GM23338 (cell line): ENCODE measurements at regions not wholly inside any gene's neighbourhood (a gene's known extent, or its start where the extent isn't known, plus 50 kb on each side); places are given as distances from the start of the nearest gene placed in this dataset.

Experiments used
- ATAC-seq: fragments of 200-7000 bp; cut with Tn5 transposase; 3 replicates; pipeline ENCODE4 v1.9.1; 2020
- DNase-seq: peaks from one replicate; pipeline ENCODE4 v3.0.0-alpha.2; 2015; ENCODE audit warnings: low spot score
- H2AFZ ChIP-seq: fragments of 200-600 bp; sonication (generic); 2 replicates; pipeline ENCODE4 v1.8.0; 2016; ENCODE audit warnings: antibody characterized with exemption, mild to moderate bottlenecking, moderate library complexity
- H3F3A ChIP-seq: fragments of 200-600 bp; sonication (generic); replicated peaks from 2 replicates; pipeline ENCODE4 v1.8.0; 2017; ENCODE audit warnings: antibody characterized with exemption, mixed run types, low read depth
- H3K27ac ChIP-seq: fragments of 200-600 bp; sonication (generic); 2 replicates; pipeline ENCODE4 v1.6.1; 2016; ENCODE audit warnings: low read depth
- H3K27me3 ChIP-seq: fragments of 200-600 bp; sonication (generic); 2 replicates; pipeline ENCODE4 v1.8.0; 2016; ENCODE audit warnings: mild to moderate bottlenecking, mixed run types, moderate library complexity; ENCODE audit not compliant: insufficient read depth
- H3K36me3 ChIP-seq: fragments of 200-600 bp; sonication (generic); 2 replicates; pipeline ENCODE4 v1.8.0; 2016; ENCODE audit warnings: mild to moderate bottlenecking; ENCODE audit not compliant: insufficient read depth
- H3K4me1 ChIP-seq: fragments of 200-600 bp; sonication (generic); 2 replicates; pipeline ENCODE4 v1.8.0; 2016; ENCODE audit warnings: mild to moderate bottlenecking, moderate library complexity; ENCODE audit not compliant: insufficient read depth
- H3K4me2 ChIP-seq: fragments of 200-600 bp; sonication (generic); 2 replicates; pipeline ENCODE4 v1.7.1; 2017; ENCODE audit warnings: mixed run types
- H3K4me3 ChIP-seq: fragments of 200-600 bp; sonication (generic); 2 replicates; pipeline ENCODE4 v1.6.1; 2016; ENCODE audit warnings: mixed run types
- H3K79me2 ChIP-seq: fragments of 200-600 bp; sonication (generic); replicated peaks from 2 replicates; pipeline ENCODE4 v1.8.0; 2017; ENCODE audit warnings: mild to moderate bottlenecking; ENCODE audit not compliant: insufficient read depth
- H3K9me2 ChIP-seq: fragments of 200-600 bp; sonication (generic); 2 replicates; pipeline ENCODE4 v1.8.0; 2017; ENCODE audit not compliant: insufficient read depth
- H4K20me1 ChIP-seq: fragments of 200-600 bp; sonication (generic); replicated peaks from 2 replicates; pipeline ENCODE4 v1.8.0; 2017; ENCODE audit warnings: mild to moderate bottlenecking; ENCODE audit not compliant: insufficient read depth
- H3K27ac Mint-ChIP-seq: 2 replicates; pipeline ENCODE4 v1.8.0; 2020; ENCODE audit warnings: inconsistent platforms, mild to moderate bottlenecking, moderate library complexity, mixed read lengths
- H3K27me3 Mint-ChIP-seq: 3 replicates; pipeline ENCODE4 v1.8.0; 2022; ENCODE audit warnings: low read depth, mild to moderate bottlenecking, moderate library complexity, mixed read lengths, inconsistent platforms; ENCODE audit not compliant: insufficient read depth, poor library complexity
- H3K36me3 Mint-ChIP-seq: 3 replicates; pipeline ENCODE4 v1.8.0; 2021; ENCODE audit warnings: low read depth, mild to moderate bottlenecking, inconsistent platforms, moderate library complexity, mixed read lengths
- H3K4me1 Mint-ChIP-seq: 3 replicates; pipeline ENCODE4 v1.8.0; 2020; ENCODE audit warnings: mild to moderate bottlenecking, inconsistent platforms, mixed read lengths
- H3K4me3 Mint-ChIP-seq: 3 replicates; pipeline ENCODE4 v1.8.0; 2021; ENCODE audit warnings: moderate library complexity, mild to moderate bottlenecking, inconsistent platforms, mixed read lengths
- H3K9me3 Mint-ChIP-seq: 3 replicates; pipeline ENCODE4 v1.8.0; 2020; ENCODE audit warnings: moderate library complexity, mild to moderate bottlenecking, inconsistent platforms, mixed read lengths
- CREB1 ChIP-seq: fragments of 250-450 bp; sonication (Bioruptor Pico); IDR thresholded peaks from 2 replicates; pipeline ENCODE4 v1.5.0; 2020; ENCODE audit warnings: low read depth, mild to moderate bottlenecking, moderate library complexity
- CTCF ChIP-seq, 2 experiments: fragments of 200-600 bp in 1 of 2; sonication (generic) in 1 of 2; conservative IDR thresholded peaks; 2 replicates each; pipeline versions ENCODE4 v1.5.1 to v1.6.1; 2016 to 2017; ENCODE audit warnings: antibody characterized with exemption in 2 of 2, low read depth in 2 of 2, mild to moderate bottlenecking in 2 of 2, moderate library complexity in 1 of 2
- ETS1 ChIP-seq: IDR thresholded peaks from 2 replicates; pipeline ENCODE4 v1.6.1; 2016; ENCODE audit warnings: antibody characterized with exemption
- EZH2 ChIP-seq: fragments of 200-600 bp; sonication (generic); IDR thresholded peaks from one replicate; pipeline ENCODE4 v1.8.0; 2017; ENCODE audit warnings: antibody characterized with exemption, mild to moderate bottlenecking, low read depth; ENCODE audit not compliant: unreplicated experiment
- EZH2phosphoT487 ChIP-seq: fragments of 200-600 bp; sonication (generic); IDR thresholded peaks from one replicate; pipeline ENCODE4 v1.8.1; 2018; ENCODE audit warnings: antibody characterized with exemption; ENCODE audit not compliant: unreplicated experiment
- JUNB ChIP-seq: IDR thresholded peaks from one replicate; pipeline ENCODE4 v1.6.1; 2016; ENCODE audit warnings: antibody characterized with exemption; ENCODE audit not compliant: unreplicated experiment
- NANOG ChIP-seq: IDR thresholded peaks from 2 replicates; pipeline ENCODE4 v1.6.1; 2016; ENCODE audit warnings: antibody characterized with exemption, borderline replicate concordance
- POLR2AphosphoS5 ChIP-seq: IDR thresholded peaks from 2 replicates; pipeline ENCODE4 v1.6.1; 2016; ENCODE audit warnings: antibody characterized with exemption, low read depth
- REST ChIP-seq: IDR thresholded peaks from one replicate; pipeline ENCODE4 v1.6.1; 2018; ENCODE audit warnings: antibody characterized with exemption; ENCODE audit not compliant: unreplicated experiment
- STAT1 ChIP-seq: IDR thresholded peaks from one replicate; pipeline ENCODE4 v1.6.1; 2016; ENCODE audit warnings: antibody characterized with exemption; ENCODE audit not compliant: unreplicated experiment
- ZNF114 ChIP-seq: fragments of 250-450 bp; sonication (Bioruptor Pico); IDR thresholded peaks from 2 replicates; pipeline ENCODE4 v1.5.0; 2020; ENCODE audit warnings: mild to moderate bottlenecking, moderate library complexity
- ZNF331 ChIP-seq: fragments of 250-450 bp; sonication (Bioruptor Pico); IDR thresholded peaks from 2 replicates; pipeline ENCODE4 v1.5.0; 2020; ENCODE audit warnings: low read depth, mild to moderate bottlenecking, moderate library complexity
- ZNF462 ChIP-seq: fragments of 250-450 bp; sonication (Bioruptor Pico); IDR thresholded peaks from 2 replicates; pipeline ENCODE4 v1.5.0; 2020; ENCODE audit warnings: mild to moderate bottlenecking, moderate library complexity

GRCh38 chr9:19630760-19631159 lies 158.1 kb downstream of the SLC24A2 start:
- peaks cover 7% of the 10 kb centered on the region; the same call in 2 of the 3 replicates for H3K4me1 Mint-ChIP-seq
- no peaks in the 10 kb centered on the region for H3K9me2 ChIP-seq
- H3K4me3 Mint-ChIP-seq: no peak overlapping the region
- H3K4me1 ChIP-seq: peaks cover 10% of the 10 kb centered on the region
- H3F3A ChIP-seq: no peaks in the 10 kb centered on the region
- no peak overlapping the region for H3K4me2 ChIP-seq
- H3K9me3 Mint-ChIP-seq: no peaks in the 10 kb centered on the region
- no peak overlapping the region for H3K4me3 ChIP-seq
- H3K27me3 ChIP-seq: no peaks in the 10 kb centered on the region
- H3K27me3 Mint-ChIP-seq: peaks cover 1% of the 10 kb centered on the region
- DNase-seq (no peak), ATAC-seq (no peak)
- H2AFZ ChIP-seq: no peak overlapping the region
- H3K36me3 ChIP-seq: no peaks in the 10 kb centered on the region
- H3K27ac ChIP-seq: no peak overlapping the region
- H3K79me2 ChIP-seq: no peaks in the 10 kb centered on the region
- no peak overlapping the region for H3K27ac Mint-ChIP-seq
- no peaks in the 10 kb centered on the region for H4K20me1 ChIP-seq
- H3K36me3 Mint-ChIP-seq: no peaks in the 10 kb centered on the region
- no peak for TF ChIP-seq REST
- no peak for TF ChIP-seq ZNF114 (CRISPR knock-in tag)
- TF ChIP-seq POLR2AphosphoS5: no peak
- TF ChIP-seq ZNF462 (CRISPR knock-in tag): no peak
- no peak for TF ChIP-seq JUNB
- no peak for TF ChIP-seq ZNF331 (CRISPR knock-in tag)
- TF ChIP-seq CTCF (conservative IDR thresholded peaks at IDR 0.05; ENCODE audit: low read depth in 2 of 2): no peak
- no peak for TF ChIP-seq EZH2
- TF ChIP-seq CREB1 (CRISPR knock-in tag): no peak
- TF ChIP-seq NANOG: no peak
- TF ChIP-seq EZH2phosphoT487: no peak
- no peak for TF ChIP-seq STAT1
- no peak for TF ChIP-seq ETS1
